Testis (tissue), 2 donors: ENCODE measurements at regions not wholly inside any gene's neighbourhood (a gene's known extent, or its start where the extent isn't known, plus 50 kb on each side); places are given as distances from the start of the nearest gene placed in this dataset.

Source experiments
- CTCF ChIP-seq, 3 experiments: fragments of 450-650 bp in 2 of 3; fragments of 200-600 bp in 1 of 3; sonication (generic) in 1 of 3; IDR thresholded peaks; one replicate each; pipeline ENCODE4 v1.5.1; 2016 to 2019; ENCODE audit warnings: antibody characterized with exemption in 3 of 3, mild to moderate bottlenecking in 2 of 3, moderate library complexity in 1 of 3
- POLR2A ChIP-seq: fragments of 450-650 bp; IDR thresholded peaks from one replicate; pipeline ENCODE4 v1.6.1; 2017; ENCODE audit warnings: antibody characterized with exemption, mild to moderate bottlenecking, moderate library complexity

- TF ChIP-seq CTCF (IDR thresholded peaks at IDR 0.05) (no peak), POLR2A (no peak)
Measured at GRCh38 chr19:33946535-33947264, 150.0 kb downstream of the KCTD15 start.
